NCI-H82 treated with DMSO at 0.1 percent for 48 hours (cell line): ENCODE measurements at regions not wholly inside any gene's neighbourhood (a gene's known extent, or its start where the extent isn't known, plus 50 kb on each side); places are given as distances from the start of the nearest gene placed in this dataset.
"Not testable (repeated sequence)": the region's sequence is repeated elsewhere in the genome, so short reads cannot be mapped to it uniquely, and the experiment has no call there.

Source experiments
- DNase-seq: peaks from one replicate; lab custom pipeline; 2025; ENCODE audit not compliant: unreplicated experiment; lab: John Stamatoyannopoulos, UW

DNA sequence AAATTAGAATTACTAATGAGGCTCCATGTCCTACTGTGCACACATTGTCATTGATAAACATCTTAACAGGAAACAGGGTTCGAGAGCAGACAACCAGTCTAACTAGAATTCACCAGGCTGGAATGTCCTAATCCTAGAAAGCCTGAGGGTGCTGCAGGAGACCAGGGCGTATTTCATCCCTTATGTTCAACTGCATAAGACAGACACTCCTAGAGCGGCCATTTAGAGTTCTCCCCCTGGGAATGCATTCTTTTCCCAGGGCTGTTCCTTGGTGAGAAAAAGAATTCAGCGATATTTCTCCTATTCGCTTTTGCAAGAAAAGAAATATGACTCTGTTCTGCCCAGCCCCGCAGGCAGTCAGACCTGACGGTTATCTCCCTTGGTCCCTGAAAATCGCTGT lies 486.0 kb downstream of the REEP3 start:
- no peak for DNase-seq

DNA sequence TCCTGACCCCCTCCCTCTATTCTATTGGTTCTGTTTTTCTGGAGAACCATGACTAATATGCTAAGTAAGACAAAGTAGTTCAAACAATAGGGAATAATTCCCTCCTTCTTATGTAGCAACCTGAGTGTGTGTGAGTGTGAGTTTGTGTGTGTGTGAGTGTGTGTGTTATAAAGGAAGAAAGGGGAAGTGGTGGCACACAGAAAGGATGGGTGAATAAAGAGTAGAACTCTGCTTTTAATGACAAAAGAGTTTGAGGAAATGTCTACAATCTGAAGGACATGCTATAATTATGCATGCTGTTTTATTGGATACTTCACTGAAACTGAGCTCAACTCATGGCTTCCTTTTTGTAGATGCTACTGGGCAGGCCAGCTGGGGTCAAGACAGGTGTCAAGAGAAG lies 489.5 kb downstream of the REEP3 start:
- no peak for DNase-seq

DNA sequence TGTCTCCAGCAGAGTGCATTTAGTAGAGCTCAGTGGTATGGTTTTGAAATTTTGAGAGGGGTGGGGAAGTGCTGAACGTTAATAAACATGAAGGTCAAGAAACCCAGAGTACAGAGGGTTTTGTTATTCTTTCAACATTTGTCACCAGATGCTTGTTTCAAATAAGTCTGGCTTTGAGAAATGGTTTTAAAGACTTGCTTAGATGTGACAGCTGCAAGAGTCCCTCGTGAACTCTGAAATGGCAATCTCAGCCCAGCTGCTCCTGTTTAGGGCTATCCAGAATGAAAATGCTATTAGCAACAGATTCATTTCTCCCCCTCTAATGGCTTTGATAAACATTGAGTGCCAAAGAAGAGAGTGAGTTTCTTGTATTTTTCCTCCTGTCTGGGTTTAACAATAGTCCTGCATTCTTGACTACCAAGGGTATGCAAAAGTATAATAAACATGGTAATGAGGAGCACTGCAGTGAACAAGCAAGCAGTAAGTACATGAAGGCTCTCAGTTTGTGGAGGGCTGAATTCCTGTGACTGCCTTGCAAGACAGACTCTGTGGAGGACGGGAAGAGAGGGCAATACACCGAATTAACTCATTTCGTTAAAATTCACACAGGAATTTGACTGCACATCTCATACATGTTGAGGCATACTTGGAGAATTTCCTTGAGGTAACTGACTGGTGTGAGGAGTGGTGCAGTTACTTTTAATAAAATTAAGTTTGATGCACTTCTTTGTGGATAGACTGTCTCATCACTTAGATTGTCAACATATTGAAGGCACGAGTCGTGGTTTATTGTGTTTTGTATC lies 490.9 kb downstream of the REEP3 start:
- DNase-seq = peak; percentile 62

DNA sequence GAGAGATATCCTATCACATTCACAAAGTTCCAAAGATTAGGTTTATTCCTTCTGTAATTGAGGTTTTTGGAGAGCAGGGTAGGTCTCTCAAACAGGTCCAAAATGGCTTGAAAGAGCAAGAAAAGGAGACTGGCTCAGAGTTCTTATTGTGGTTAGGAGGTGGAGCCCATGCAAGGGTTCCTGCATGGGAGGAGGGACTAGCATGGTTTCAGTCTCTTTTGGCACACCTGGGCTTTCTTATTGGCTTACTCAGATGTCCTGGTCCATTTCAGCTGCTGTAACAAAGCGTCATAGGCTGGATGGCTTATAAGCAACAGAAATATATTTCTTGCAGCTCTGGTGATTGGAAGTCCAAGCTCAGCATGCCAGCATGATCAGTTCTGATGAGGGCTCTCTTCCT lies 493.1 kb downstream of the REEP3 start:
- DNase-seq = no peak

DNA sequence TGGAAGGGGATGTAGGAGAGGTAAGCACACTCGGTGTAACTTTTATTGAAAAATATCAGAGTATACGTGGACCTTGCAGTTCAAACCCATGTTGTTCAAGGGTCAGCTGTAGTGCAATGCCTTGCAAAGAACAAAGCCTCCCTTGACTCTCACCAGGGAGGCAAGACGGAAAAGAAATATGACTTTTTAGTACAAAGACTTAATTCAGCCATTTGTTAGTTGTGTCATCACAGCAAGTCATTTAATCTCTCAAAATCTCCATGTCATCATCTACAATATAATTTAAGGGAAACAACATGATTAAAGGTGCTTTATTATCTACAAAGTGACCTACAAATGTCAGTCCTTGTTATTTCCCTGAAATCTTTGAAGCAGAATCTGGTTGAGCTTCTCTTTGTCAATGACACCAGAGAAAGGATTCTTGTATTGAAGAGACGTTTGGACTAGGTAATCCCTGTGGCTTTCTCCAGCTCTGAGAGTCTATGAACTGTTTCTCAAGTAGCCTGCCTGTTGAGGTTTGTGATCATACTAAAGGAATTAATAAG lies 502.8 kb downstream of the REEP3 start:
- DNase-seq = no peak

DNA sequence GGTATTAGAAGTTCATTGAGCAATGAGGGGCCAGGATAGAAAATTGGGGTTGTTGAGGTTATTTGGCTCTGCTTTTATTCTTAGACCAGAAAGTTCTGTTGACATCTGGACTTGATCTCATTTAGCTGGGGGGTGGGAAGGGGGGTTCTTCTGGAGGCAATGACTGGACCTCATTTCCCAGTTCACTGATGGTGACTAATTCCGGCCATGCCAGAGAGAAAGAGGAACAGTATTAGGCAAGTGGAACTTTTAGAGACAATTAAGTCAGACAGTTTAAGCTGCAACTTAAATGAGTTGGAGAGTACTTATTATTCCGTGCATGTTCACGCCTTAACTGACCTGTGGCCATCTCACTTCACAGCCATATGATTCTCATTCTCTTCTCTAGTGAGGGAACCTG lies 512.5 kb downstream of the REEP3 start:
- no peak for DNase-seq

DNA sequence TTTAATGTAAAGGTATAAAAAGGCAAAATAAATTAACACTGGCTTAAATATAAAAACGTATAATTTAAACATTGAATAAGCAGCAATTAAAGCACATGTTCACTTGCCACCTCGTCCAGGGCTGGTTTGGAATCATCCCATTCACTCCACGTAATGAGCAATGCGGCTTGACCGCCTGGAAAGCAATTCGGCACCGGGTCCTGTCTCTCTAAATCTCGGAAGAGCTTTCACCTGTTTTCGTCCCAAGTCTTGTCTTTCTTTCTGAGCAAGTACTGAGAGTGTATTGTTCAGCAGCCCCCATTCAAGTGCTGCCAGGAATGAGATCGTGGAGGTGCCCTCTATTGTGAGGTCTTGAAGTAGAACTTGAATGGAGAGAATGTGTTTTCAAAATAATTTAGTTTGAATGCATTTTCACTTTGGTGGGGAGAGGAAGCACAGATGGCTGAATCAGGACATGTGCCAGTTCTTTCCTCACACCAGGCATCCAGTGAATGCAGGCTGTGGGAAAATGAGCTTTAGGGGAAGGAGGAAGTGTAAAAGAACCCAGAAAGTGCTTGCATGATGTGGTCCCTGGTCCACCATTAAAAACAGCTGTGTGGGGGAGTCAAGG lies 515.2 kb downstream of the REEP3 start:
- no peak for DNase-seq

DNA sequence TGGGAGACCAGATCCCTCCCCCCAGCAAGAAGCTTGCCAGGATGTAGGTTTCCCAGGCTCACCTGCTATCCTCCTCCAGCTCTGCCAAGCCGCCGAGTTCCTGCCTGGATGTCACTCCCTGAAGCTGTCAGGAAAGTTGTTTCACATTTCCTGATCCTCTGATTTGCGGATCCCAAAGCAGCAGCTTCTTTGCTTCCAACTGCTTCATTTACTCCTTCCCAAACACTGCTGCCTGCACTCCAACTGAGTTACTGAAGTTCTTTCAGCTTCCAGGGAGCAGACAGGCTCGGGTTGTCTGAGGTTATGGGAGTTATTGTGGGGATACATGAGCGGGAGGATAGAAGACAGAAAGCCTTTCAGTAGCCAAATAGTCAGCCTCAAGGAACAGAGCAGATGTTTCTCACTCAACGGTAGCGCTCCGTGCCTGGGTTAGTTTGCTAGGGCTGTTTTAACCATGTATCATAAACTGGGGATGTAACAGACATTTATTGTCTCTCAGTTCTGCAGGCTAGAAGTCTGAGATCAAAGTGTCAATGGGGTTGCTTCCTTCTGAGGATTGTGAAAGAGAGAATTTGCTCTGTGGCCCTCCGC lies 516.0 kb downstream of the REEP3 start:
- DNase-seq = no peak

DNA sequence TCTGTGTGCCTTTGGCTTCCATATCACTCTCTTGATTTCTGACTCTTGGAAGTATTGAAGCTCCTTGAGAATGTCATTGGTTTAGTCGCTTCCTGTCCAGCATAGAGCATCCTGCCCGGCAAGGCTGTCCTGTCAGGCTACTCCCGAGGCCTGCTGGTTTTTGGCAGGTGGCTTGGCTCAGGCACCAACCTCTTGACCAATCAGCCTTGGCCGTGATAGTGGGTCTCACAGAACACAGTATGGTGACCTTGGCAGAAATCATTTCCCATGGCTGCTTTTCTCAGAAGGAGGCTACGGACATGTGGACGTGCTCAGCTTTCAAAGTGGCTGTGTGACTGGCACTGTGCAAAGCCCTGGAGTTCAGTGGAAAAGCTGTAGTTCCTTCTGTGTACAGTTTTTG lies 516.9 kb downstream of the REEP3 start:
- no peak for DNase-seq

DNA sequence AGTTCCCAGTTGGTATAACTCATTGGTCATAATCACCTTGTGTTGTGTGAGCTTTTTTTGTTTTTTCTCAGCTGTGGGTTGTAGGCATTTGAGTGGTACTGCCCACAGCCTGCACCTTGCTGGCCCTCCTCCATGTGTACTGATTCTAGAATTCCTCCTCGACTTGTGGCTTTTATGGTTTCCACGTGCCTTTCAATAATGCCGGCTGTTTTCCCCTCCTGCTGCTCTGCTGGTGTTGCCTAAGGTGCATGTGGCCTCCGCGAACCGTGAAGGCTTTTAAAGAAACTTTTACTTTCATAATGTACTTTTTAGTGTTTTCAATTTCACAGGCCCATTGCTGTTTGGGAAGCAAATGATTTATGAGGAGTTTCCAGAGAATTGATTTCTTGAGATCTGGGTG lies 518.0 kb downstream of the REEP3 start:
- no peak for DNase-seq

DNA sequence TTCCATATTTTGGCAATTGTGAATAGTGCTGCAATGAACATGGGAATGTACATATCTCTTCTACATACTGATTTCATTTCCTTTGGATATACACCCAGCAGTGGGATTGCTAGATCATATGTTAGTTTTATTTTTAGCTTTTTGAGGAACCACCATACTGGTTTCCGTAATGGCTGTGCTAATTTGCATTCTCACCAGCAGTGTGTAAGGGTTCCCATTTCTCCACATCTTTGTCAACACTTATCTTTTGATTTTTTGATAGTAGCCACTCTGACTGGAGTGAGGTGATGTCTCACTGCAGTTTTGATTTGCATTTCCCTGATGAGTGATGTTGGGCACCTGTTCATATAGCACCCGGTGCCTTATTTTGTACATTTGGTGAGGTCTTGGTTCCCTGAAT lies 519.6 kb downstream of the REEP3 start:
- no peak for DNase-seq

DNA sequence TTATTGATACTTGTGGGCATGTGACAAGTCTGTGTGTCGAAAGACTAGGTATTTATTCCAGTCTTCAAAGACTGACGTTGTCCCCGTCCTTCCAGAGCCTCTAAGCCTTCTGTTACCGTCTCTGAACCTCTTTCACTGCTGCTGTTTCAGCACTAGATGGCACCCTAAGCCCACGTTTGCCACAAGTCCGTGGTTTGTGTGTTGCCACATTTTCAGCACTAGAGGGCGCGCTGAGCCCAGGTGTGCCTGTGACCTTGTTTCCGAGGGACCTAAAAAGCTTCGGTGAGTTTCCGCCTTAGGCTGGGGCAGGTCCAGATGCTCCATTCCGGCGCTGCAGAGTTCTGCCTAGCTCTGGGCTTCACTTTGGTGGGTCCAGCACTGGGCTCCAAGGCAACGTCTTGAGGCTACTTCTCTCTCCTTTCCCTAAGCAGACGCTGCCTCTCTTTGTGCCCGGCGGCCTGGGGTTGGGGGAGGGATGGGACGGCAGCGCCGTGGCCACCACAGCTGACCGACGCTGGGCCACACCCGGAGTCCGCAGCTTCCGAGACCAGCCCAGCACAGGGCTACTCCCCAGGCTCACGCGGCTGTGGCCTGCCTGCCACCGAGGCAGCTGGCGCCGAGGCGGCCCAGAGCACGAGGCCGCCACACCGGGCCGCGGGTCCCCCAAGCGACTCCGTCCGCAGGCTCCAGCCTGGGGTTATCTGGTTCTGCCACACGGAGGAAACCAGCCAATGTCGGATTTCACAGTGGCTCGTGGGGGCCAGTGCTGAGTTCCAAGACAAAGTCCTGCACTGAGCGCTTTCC lies 520.2 kb downstream of the REEP3 start:
- DNase-seq = peak; percentile 53

DNA sequence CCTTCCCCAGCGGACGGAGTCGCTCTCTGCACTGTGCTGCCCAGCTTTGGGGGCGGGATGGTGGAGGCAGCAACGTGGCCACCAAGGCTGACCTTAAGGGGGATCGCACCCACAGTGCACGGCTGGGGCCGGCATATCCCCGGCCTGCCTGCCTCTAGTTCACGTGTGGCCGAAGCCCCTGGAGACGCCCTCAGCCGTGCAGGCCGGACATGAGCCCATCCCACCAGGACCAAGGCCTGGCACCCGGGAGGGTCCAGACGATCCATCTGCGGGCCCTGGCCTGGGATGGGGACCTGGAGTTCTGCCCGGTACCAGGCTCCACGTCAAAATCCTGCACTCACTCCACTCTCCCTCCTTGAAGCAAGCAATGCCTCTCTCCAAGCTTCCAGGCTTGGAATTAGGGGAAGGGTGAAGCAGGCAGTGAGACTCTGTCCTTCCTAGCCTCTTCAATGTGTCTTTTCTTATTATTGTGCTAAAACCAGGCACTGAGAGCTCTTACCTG lies 520.8 kb downstream of the REEP3 start:
- no peak for DNase-seq

DNA sequence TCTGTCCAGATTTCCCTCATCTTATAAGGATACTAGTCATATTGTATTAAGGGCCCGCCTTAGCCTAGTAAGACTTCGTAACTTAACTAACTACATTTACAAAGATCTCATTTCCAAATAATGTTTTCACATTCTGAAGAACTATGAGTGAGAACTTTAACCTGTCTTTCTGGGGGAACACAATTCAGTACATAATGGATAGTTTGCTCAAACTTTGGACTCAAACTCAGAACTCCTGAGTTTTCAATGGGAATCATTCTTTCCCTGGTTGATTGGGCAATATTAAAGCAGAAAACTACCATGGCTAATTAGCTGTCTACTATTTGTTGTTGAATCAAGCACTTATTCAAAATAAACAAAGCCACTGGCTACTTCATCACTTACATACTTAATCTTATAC lies 522.9 kb downstream of the REEP3 start:
- DNase-seq = no peak

DNA sequence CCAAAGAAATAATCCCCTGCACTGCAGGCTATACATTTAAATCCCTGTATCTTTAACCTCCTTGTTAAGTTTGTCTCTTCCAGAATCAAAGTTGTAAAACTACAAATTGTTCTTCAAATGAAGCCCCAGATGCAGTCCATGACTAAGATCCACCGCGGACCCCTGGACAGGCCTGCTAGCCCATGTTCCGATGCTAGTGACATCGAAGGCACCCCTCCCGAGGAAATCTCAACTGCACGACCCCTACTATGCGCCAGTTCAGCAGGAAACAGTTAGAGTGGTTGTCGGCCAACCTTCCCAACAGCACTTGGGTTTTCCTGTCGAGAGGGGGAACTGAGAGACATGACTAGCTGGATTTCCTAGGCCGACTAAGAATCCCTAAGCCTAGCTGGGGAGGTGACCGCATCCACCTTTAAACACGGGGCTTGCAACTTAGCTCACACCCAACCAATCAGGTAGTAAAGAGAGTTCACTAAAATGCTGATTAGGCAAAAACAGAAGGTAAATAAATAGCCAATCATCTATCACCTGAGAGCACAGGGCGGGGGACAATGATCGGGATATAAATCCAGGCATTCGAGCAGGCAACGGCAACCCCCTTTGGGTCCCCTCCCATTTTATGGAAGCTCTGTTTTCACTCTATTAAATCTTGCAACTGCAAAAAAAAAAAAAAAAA lies 523.9 kb downstream of the REEP3 start:
- DNase-seq = not testable (repeated sequence)

DNA sequence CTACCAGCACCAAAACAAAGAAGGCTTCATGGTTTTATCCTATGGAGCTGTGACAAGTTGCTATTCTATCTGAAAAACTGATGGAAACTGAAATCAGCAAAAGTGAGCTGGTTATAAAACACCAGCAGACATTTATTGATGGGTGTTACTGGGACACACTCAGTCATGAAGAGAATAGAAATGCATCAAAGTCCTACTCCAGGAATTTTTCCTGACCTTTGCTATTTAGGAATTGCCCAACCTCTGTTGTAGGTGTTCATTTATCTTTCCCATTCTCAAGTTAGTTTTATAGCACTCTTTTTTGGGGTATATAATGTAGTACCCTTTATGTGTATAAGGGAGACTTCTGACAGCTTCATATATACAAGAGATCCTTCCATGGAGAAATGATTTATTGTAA lies 533.2 kb downstream of the REEP3 start:
- DNase-seq = no peak

DNA sequence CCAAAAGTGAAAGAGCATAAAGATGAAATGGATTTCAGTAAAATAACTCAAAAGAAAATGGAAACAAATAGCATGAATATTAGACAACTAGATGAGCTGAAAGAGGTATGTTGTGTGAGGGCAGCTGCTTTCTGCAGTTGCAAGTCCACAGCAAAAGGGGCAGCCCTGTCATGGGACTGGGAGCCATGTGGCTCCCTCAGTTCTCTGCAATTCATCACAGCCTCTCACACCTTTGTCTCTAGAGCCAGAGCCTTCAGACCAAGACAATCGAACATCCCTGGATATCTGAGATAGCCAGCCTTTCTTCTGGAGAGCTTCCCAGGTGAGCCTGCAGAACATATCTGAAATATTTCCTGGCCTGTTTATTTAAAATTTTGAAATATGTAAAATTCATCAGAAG lies 538.7 kb downstream of the REEP3 start:
- DNase-seq = no peak

DNA sequence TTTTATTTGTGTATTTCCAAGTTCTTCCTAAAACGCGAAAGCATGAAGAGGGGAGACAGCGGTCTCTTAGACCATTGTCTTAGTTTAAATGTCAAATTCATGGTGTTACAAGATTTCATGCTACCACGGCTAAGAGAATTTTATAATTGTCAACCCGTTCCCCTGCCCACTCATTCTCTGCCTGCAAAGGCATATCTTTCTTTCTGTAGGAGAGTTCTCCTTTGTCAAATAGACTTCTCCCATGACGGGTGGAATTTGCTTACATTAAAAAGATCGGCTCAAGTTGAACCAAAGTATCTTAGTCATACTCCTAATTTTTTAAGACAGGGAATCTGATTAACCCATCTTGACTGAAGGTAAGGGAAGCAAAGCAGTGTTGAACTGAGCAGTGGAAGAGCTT lies 539.2 kb downstream of the REEP3 start:
- DNase-seq = no peak

DNA sequence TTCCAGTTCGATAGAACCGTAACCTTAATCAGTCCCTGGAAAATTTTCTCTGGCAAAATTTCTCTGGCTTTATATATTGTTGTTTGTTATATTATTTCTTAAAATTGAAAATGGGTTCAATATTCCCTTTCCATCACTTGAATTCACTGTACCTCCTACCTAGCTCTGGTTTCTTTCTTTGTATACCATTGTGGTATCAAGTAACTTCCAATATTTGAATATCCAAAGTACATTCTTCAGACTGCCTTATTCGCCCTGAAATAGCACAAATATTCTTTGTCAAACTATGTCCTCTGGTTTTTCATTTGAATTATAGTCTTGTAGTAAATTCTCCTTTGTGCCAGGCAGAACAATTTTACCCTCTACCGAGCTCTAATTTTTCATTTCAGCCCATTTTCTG lies 541.6 kb downstream of the REEP3 start:
- DNase-seq = no peak

DNA sequence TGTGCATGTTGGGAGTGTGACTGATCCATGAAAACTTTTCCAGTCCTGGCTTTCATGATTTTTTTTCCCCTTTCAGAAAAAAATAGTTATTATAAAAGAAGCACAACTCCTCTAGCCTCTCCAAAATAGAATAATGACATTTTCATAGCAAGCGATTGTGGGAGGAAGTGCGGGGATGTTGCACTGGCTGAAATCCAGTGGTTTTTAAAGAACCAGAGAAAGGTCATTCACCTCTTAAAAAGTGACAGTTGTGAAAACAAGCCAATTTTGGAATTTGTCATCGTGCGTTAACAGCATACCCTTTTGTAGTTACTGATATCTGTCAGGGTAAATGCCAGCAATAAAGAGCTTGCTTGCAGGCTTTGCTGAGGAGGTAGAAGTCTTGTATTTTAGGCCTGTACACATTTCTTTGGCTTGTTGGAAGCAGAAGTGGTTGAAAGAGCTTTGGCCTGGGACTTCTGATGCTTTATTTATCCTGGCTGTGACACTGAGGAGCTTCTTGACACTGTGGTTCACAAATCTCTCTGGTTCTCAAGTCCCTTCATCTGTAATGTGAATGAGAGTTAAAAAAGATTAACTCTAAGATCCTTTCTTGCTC lies 545.9 kb downstream of the REEP3 start:
- DNase-seq = no peak
